ENCODE measurements at regions not wholly inside any gene's neighbourhood (a gene's known extent, or its start where the extent isn't known, plus 50 kb on each side); places are given as distances from the start of the nearest gene placed in this dataset.

- H3K4me2 ChIP-seq (ENCODE audit: insufficient read depth, low read length): no peak overlapping the region
- dilution Hi-C loops (cut with MboI; ENCODE audit: extremely low pct_ligation_motif_present, low sequenced_read_pairs) (no loop called here), intact Hi-C loops (cut with micrococcal nuclease) (no loop called here)
- CTCF ChIA-PET: interaction anchor here (0.6 kb wide), 1 partner anchor 357 kb away, joined by 3 read pairs; no protein-coding TSS in a partner anchor
- H3K27me3 ChIP-seq (ENCODE audit: control insufficient read depth in 2 of 2, insufficient read depth in 2 of 2, low read length in 2 of 2): no peaks in the 10 kb centered on the region
- no peak for DNase-seq (ENCODE audit: low read depth, low spot score)
- no TSS peak for BruUV-seq (replicated peaks)
- POLR2A ChIA-PET: no interaction called here
- FAIRE-seq: no peak
- no peak for TF ChIP-seq POLR2AphosphoS5 (IDR thresholded peaks at IDR 0.05; ENCODE audit: insufficient read depth, low read depth, low read length)
- TF ChIP-seq POLR2A (IDR thresholded peaks at IDR 0.05; ENCODE audit: low read depth, low read length): no peak
- no peak for TF ChIP-seq JUN (IDR thresholded peaks at IDR 0.05; ENCODE audit: borderline replicate concordance, insufficient read depth, insufficient read length, low read depth)
- no peak for TF ChIP-seq MYC (IDR thresholded peaks at IDR 0.05; ENCODE audit: low read depth, low read length)
- no peak for TF ChIP-seq FOS (IDR thresholded peaks at IDR 0.05; ENCODE audit: borderline replicate concordance, insufficient read depth, low read length)
- TF ChIP-seq, protein P1, sequence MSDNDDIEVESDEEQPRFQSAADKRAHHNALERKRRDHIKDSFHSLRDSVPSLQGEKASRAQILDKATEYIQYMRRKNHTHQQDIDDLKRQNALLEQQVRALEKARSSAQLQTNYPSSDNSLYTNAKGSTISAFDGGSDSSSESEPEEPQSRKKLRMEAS (IDR thresholded peaks at IDR 0.05; ENCODE audit: insufficient read depth, insufficient read length): no peak
- TF ChIP-seq, protein P2, sequence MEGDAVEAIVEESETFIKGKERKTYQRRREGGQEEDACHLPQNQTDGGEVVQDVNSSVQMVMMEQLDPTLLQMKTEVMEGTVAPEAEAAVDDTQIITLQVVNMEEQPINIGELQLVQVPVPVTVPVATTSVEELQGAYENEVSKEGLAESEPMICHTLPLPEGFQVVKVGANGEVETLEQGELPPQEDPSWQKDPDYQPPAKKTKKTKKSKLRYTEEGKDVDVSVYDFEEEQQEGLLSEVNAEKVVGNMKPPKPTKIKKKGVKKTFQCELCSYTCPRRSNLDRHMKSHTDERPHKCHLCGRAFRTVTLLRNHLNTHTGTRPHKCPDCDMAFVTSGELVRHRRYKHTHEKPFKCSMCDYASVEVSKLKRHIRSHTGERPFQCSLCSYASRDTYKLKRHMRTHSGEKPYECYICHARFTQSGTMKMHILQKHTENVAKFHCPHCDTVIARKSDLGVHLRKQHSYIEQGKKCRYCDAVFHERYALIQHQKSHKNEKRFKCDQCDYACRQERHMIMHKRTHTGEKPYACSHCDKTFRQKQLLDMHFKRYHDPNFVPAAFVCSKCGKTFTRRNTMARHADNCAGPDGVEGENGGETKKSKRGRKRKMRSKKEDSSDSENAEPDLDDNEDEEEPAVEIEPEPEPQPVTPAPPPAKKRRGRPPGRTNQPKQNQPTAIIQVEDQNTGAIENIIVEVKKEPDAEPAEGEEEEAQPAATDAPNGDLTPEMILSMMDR (IDR thresholded peaks at IDR 0.05; ENCODE audit: extremely low read depth in 1 of 2, insufficient read depth in 1 of 2, low read depth in 1 of 2, low read length in 2 of 2): no peak
- TF ChIP-seq GATA2 (IDR thresholded peaks at IDR 0.05; ENCODE audit: insufficient read depth, insufficient read length, low read depth, low read length): no peak
- TF ChIP-seq EZH2 (IDR thresholded peaks at IDR 0.05; ENCODE audit: borderline replicate concordance, low read depth, low read length, severe bottlenecking): no peak
- H3K9ac ChIP-seq (replicated peaks; ENCODE audit: extremely low read depth, insufficient read depth, low read length): no peak overlapping the region
- no peaks in the 10 kb centered on the region for H3K4me1 ChIP-seq (ENCODE audit: control insufficient read depth, extremely low read depth, insufficient read depth, low read length)
- H3K27ac ChIP-seq (ENCODE audit: insufficient read depth, low read depth, low read length): no peak overlapping the region
- no peaks in the 10 kb centered on the region for H3K9me3 ChIP-seq (replicated peaks; ENCODE audit: control insufficient read depth, insufficient read depth, low read length)
- no peaks in the 10 kb centered on the region for H3K36me3 ChIP-seq (ENCODE audit: control insufficient read depth in 2 of 2, extremely low read depth in 1 of 2, insufficient read depth in 2 of 2, low read length in 2 of 2)
- no peak overlapping the region for H3K4me3 ChIP-seq (replicated peaks in 1 of 3; ENCODE audit: insufficient read depth in 1 of 3, low read depth in 1 of 3, low read length in 3 of 3)
- H3K9me1 ChIP-seq (replicated peaks; ENCODE audit: control insufficient read depth, extremely low read depth, insufficient read depth, low read length): no peaks in the 10 kb centered on the region
- no peaks in the 10 kb centered on the region for H4K20me1 ChIP-seq (replicated peaks; ENCODE audit: control insufficient read depth, extremely low read depth, insufficient read depth, low read length)
- no peaks in the 10 kb centered on the region for H3K79me2 ChIP-seq (ENCODE audit: control insufficient read depth, insufficient read depth, low read length)
- no peak overlapping the region for H2AFZ ChIP-seq (ENCODE audit: low read depth, low read length)
Measured at GRCh38 chr2:13089971-13090370, 373.2 kb downstream of the TRIB2 start.

Data from endothelial cell of umbilical vein (primary cell).